ENCODE measurements at regions not wholly inside any gene's neighbourhood (a gene's known extent, or its start where the extent isn't known, plus 50 kb on each side); places are given as distances from the start of the nearest gene placed in this dataset.
"Not testable (repeated sequence)": the region's sequence is repeated elsewhere in the genome, so short reads cannot be mapped to it uniquely, and the experiment has no call there.

GRCh38 chr18:39260565-39260964 is 1695.0 kb upstream of the CELF4 start:
- no peak for DNase-seq (ENCODE audit: low read depth, low spot score)

GRCh38 chr18:39259736-39260135 is 1694.1 kb upstream of the CELF4 start:
- no peak for DNase-seq (ENCODE audit: low read depth, low spot score)

- DNase-seq (ENCODE audit: low read depth, low spot score), result no peak
Observed at GRCh38 chr18:39244242-39244641, 1678.6 kb upstream of the CELF4 start.

GRCh38 chr18:39241534-39241933 is 1675.9 kb upstream of the CELF4 start:
- no peak for DNase-seq (ENCODE audit: low read depth, low spot score)

- no peak for DNase-seq (ENCODE audit: low read depth, low spot score)
Observed at GRCh38 chr18:39238981-39239660, 1673.5 kb upstream of the CELF4 start.

GRCh38 chr18:39235118-39235719 is 1669.6 kb upstream of the CELF4 start:
- no peak for DNase-seq (ENCODE audit: low read depth, low spot score)

DNA sequence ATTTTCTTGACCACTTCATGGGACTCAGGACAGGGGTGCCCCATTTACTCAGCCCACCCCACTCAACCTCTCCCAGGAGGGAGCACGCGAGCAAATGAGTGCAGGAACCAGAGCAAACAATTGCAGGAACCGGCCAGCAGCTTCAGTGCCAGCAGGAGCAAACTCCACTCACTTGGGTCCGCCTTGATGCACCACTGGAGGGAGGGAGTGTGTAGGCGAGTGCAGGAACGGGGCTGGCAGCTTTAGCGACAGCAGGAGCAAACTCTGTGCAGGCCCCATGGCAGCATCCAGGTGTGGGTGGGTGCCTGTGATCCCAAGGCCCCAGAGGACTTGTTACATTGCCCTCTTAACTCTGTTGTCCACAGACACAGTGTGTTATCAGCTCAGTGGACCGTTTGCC is 1667.3 kb upstream of the CELF4 start:
- no peak for DNase-seq (ENCODE audit: low read depth, low spot score)

DNA sequence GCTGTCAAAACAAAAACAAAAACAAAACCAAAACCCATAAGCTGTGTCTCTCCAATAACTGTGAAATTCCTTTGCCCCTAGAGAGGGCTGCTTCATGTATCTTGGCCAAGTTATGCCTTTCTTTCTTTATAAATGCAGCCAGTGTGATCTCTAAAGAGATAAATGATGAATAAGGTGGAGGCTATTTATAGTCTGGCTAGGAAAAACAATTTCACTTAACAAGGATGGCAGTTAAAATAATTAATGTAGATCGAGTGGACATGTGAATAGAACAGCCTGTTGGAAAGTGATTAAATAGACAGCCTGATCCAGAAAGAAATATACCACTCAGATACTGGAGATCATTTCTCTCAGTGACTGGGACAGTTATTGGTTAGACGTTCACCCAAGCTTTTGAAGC is 1666.9 kb upstream of the CELF4 start:
- DNase-seq (ENCODE audit: low read depth, low spot score), result no peak

GRCh38 chr18:39230086-39230803 is 1664.6 kb upstream of the CELF4 start:
- DNase-seq (ENCODE audit: low read depth, low spot score), result no peak

GRCh38 chr18:39227769-39228168 is 1662.2 kb upstream of the CELF4 start:
- DNase-seq (ENCODE audit: low read depth, low spot score), result not testable (repeated sequence)

DNA sequence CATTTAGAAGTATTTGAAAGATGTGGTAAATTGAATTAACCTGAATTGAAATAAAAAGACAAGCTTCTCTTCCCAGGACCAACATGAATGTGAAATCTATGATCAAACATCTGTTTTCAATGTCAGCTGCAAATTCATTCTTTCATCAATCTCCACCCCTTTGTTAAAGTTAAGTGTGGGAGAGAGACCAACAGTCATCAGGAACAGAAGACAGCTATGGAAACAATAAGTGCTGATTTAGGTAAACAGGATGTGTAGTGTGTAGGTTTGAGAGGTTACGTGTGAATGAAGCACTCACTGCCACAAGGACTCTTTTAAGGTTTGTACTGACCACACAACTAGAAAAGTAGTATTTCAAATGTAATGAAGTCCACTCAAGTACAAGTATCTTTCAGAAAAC is 1659.8 kb upstream of the CELF4 start:
- DNase-seq (ENCODE audit: low read depth, low spot score), result no peak

DNA sequence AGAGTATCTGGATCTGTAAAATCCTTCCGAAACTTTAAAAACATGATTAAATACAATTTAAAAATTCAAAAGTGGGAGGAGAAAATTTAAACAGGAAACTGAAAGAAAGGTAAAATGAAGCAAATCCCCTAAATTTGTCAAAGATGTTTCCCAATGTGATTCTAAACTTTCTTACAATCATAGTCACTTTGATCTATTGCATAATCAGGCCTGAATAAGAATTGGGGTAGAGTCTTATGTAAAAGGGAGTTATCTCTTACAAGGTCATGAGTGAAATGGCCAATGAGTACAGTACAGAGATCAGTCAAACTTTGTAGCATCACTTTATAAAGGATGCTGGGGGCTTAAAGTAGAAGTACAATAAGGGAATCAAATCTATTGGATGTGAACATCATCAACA is 1657.7 kb upstream of the CELF4 start:
- no peak for DNase-seq (ENCODE audit: low read depth, low spot score)

GRCh38 chr18:39215920-39216319 is 1650.3 kb upstream of the CELF4 start:
- no peak for DNase-seq (ENCODE audit: low read depth, low spot score)

DNA sequence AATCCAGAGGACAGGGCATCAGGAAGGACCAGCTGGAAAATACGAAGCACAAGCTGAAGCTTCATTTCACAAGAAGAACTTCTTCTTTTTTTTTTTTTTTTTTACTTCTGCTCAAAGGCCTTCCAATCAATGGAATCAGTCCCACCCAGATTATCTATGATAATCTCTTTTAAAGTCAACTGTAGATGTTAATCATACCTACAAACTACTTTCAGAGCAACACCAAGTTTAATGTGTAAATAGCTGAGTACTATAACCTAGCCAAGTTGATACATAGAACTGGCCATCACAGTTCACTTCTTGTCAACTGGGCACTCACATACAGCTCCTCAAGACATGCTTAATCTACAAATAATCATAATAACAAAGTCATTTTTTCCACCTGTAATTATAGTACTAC is 1645.9 kb upstream of the CELF4 start:
- no peak for DNase-seq (ENCODE audit: low read depth, low spot score)

DNA sequence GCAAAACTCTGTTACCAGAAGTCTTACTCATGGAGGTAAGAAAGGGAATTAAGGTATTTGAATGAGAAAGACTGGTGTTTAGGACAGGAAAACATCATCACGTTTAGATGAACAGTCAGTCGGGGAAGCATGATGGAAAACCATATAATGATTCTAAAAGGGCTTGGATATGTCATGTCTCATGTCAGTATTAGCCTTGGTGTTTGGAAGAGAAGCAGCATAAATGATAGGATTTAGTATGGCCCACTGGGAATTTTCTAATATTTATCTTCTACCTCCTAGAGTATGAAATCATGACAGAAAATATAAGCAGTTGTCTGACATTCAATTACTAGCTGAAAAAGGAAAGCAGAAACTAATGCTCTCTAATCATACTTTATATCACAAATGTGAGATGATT is 1643.6 kb upstream of the CELF4 start:
- no peak for DNase-seq (ENCODE audit: low read depth, low spot score)

DNA sequence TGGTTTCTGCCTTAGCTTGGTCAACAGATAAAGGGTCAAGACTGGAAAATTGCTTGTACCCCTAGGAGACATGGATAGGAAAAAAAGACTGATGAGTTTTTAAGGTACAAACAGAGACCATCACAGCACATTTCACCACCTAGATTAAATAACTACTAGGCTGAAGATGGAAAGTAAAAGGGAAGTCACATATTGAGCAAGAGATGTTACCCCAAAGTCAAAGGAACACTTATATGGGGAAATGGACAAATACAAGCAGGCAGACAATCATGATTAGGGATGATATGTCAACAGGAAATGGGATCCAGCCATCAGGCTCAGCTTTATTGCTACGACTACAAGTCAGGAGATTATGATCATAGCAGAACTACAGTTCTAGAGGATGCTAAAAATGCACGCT is 1643.1 kb upstream of the CELF4 start:
- no peak for DNase-seq (ENCODE audit: low read depth, low spot score)

DNA sequence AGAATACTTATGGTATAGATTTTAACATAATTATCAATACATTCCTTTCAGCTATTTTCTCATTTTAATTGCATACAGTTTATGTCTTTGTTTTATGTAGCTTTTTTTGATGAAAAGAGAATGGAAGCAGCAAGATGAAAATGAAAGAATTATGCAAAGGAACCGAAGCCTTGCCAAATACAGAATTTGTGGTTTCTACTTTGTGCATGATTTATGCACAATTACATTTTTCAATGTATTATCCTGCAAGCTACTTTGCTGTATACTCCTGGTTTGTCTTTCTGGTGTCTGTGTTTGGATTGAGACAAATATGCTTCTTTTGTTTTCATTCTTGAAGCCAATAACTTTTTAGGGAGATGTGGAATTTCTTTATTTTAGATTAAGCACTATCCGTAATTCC is 1642.6 kb upstream of the CELF4 start:
- DNase-seq (ENCODE audit: low read depth, low spot score), result no peak

- not testable (repeated sequence) for DNase-seq (ENCODE audit: low read depth, low spot score)
Observed at GRCh38 chr18:39206398-39207103, 1641.0 kb upstream of the CELF4 start.

- no peak for DNase-seq (ENCODE audit: low read depth, low spot score)
Observed at GRCh38 chr18:39205565-39206195, 1640.1 kb upstream of the CELF4 start.

- DNase-seq (ENCODE audit: low read depth, low spot score), result no peak
Observed at GRCh38 chr18:39200153-39200552, 1634.6 kb upstream of the CELF4 start.

DNA sequence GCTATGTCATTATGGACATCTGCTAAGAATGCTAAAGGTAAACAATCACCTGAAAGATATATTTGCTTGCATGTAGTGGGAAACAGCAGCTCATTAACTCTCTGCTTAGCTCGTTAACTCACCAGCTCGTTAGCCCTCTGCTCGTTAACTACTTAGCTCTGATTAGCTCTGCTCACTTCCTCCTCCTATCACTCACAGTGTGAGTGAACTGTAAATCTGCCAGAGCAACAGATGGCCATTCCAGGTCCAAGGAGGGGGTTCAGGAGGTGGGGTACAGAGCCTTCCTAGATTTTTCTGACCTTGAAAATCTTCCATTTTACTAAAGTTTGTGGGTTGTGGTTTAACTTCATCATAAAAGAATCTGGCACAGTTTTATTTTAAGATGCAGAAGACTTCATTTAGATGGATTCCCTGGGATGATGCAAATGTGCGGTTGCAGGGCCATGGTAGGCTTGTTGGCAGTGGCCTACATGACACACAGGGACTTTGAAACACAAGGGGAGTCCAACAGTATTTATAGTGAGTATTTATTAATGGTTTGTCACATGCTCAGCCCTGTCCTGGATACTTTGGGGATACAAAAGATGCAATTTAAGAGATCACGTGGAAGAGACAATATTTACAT is 1633.7 kb upstream of the CELF4 start:
- no peak for DNase-seq (ENCODE audit: low read depth, low spot score)
